ENCODE measurements at regions not wholly inside any gene's neighbourhood (a gene's known extent, or its start where the extent isn't known, plus 50 kb on each side); places are given as distances from the start of the nearest gene placed in this dataset.

- peak; percentile 7 for DNase-seq (ENCODE audit: low read depth)
- H3K4me3 ChIP-seq (ENCODE audit: low read length), result no peak overlapping the region
- no peak for TF ChIP-seq CTCF (conservative IDR thresholded peaks at IDR 0.05; ENCODE audit: low read length)
Observed at GRCh38 chr4:23171976-23172375, 479.2 kb downstream of the GBA3 start.

GRCh38 chr4:23169608-23170311 is 477.0 kb downstream of the GBA3 start:
- no peak for DNase-seq (ENCODE audit: low read depth)
- H3K4me3 ChIP-seq (ENCODE audit: low read length), result no peak overlapping the region
- TF ChIP-seq CTCF (conservative IDR thresholded peaks at IDR 0.05; ENCODE audit: low read length), result no peak

GRCh38 chr4:23166919-23167318 is 474.2 kb downstream of the GBA3 start:
- TF ChIP-seq CTCF (conservative IDR thresholded peaks at IDR 0.05; ENCODE audit: low read length), result no peak
- DNase-seq (ENCODE audit: low read depth), result no peak
- H3K4me3 ChIP-seq (ENCODE audit: low read length), result no peak overlapping the region

GRCh38 chr4:23166407-23166806 is 473.7 kb downstream of the GBA3 start:
- no peak for DNase-seq (ENCODE audit: low read depth)
- TF ChIP-seq CTCF (conservative IDR thresholded peaks at IDR 0.05; ENCODE audit: low read length), result no peak
- H3K4me3 ChIP-seq (ENCODE audit: low read length), result no peak overlapping the region

- no peak for DNase-seq (ENCODE audit: low read depth)
- no peak for TF ChIP-seq CTCF (conservative IDR thresholded peaks at IDR 0.05; ENCODE audit: low read length)
- no peak overlapping the region for H3K4me3 ChIP-seq (ENCODE audit: low read length)
Observed at GRCh38 chr4:23165669-23166068, 472.9 kb downstream of the GBA3 start.

GRCh38 chr4:23163647-23164436 is 471.1 kb downstream of the GBA3 start:
- no peak for TF ChIP-seq CTCF (conservative IDR thresholded peaks at IDR 0.05; ENCODE audit: low read length)
- DNase-seq (ENCODE audit: low read depth), result no peak
- no peak overlapping the region for H3K4me3 ChIP-seq (ENCODE audit: low read length)

- TF ChIP-seq CTCF (conservative IDR thresholded peaks at IDR 0.05; ENCODE audit: low read length), result no peak
- no peak for DNase-seq (ENCODE audit: low read depth)
- no peak overlapping the region for H3K4me3 ChIP-seq (ENCODE audit: low read length)
Observed at GRCh38 chr4:23162275-23162674, 469.5 kb downstream of the GBA3 start.
